HCT116 (cell line): ENCODE measurements at regions not wholly inside any gene's neighbourhood (a gene's known extent, or its start where the extent isn't known, plus 50 kb on each side); places are given as distances from the start of the nearest gene placed in this dataset.

Experiments used
- CEBPB ChIP-seq: IDR thresholded peaks from 2 replicates; pipeline ENCODE4 v1.6.1; 2012; ENCODE audit warnings: low read depth
- EZH2 ChIP-seq: fragments of 200-600 bp; sonication (generic); IDR thresholded peaks from 2 replicates; pipeline ENCODE4 v1.6.1; 2017; ENCODE audit warnings: antibody characterized with exemption, mixed run types
- POLR2A ChIP-seq: IDR thresholded peaks from 2 replicates; pipeline ENCODE4 v1.7.0; 2011; ENCODE audit warnings: borderline replicate concordance; ENCODE audit not compliant: insufficient read depth, insufficient read length; ENCODE audit errors: extremely low read depth
- RAD21 ChIP-seq: IDR thresholded peaks from 2 replicates; pipeline ENCODE4 v1.6.1; 2012; ENCODE audit warnings: low read depth, mild to moderate bottlenecking
- SRF ChIP-seq: IDR thresholded peaks from 2 replicates; pipeline ENCODE4 v1.6.1; 2012; ENCODE audit warnings: low read depth
- TF ChIP-seq, protein P1 (sequence below), 3 experiments: fragments of 200-600 bp in 1 of 3; sonication (generic) in 1 of 3; IDR thresholded peaks in 2 of 3; conservative IDR thresholded peaks in 1 of 3; 2 replicates each; pipeline ENCODE4 v1.5.1; 2012 to 2017; ENCODE audit warnings: low read depth in 2 of 3, low read length in 2 of 3, antibody characterized with exemption in 1 of 3, borderline replicate concordance in 1 of 3, control low read depth in 1 of 3, mild to moderate bottlenecking in 1 of 3, mixed read lengths in 1 of 3, mixed run types in 1 of 3, moderate library complexity in 1 of 3; ENCODE audit not compliant: insufficient read depth in 1 of 3
- TF ChIP-seq, protein P2 (sequence below): IDR thresholded peaks from 2 replicates; pipeline ENCODE4 v1.6.1; 2012

GRCh38 chr3:90091549-90091948 is 984.1 kb downstream of the EPHA3 start:
- TF ChIP-seq RAD21: 0 out of 2 replicates have a peak, but pooled peaks have one; percentile 3
- TF ChIP-seq, protein P1, sequence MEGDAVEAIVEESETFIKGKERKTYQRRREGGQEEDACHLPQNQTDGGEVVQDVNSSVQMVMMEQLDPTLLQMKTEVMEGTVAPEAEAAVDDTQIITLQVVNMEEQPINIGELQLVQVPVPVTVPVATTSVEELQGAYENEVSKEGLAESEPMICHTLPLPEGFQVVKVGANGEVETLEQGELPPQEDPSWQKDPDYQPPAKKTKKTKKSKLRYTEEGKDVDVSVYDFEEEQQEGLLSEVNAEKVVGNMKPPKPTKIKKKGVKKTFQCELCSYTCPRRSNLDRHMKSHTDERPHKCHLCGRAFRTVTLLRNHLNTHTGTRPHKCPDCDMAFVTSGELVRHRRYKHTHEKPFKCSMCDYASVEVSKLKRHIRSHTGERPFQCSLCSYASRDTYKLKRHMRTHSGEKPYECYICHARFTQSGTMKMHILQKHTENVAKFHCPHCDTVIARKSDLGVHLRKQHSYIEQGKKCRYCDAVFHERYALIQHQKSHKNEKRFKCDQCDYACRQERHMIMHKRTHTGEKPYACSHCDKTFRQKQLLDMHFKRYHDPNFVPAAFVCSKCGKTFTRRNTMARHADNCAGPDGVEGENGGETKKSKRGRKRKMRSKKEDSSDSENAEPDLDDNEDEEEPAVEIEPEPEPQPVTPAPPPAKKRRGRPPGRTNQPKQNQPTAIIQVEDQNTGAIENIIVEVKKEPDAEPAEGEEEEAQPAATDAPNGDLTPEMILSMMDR (IDR thresholded peaks at IDR 0.05 in 2 of 3, conservative IDR thresholded peaks at IDR 0.05 in 1 of 3; ENCODE audit: borderline replicate concordance in 1 of 3, insufficient read depth in 1 of 3, low read depth in 2 of 3, low read length in 2 of 3): 0 out of 6 replicates have a peak, but pooled peaks of 2 of the 3 experiments have one; percentile 11 to 18
- TF ChIP-seq EZH2: no peak
- TF ChIP-seq, protein P2, sequence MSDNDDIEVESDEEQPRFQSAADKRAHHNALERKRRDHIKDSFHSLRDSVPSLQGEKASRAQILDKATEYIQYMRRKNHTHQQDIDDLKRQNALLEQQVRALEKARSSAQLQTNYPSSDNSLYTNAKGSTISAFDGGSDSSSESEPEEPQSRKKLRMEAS: no peak
- TF ChIP-seq POLR2A: no peak
- no peak for TF ChIP-seq CEBPB
- no peak for TF ChIP-seq SRF
